ENCODE measurements at regions not wholly inside any gene's neighbourhood (a gene's known extent, or its start where the extent isn't known, plus 50 kb on each side); places are given as distances from the start of the nearest gene placed in this dataset.
"Not testable (repeated sequence)": the region's sequence is repeated elsewhere in the genome, so short reads cannot be mapped to it uniquely, and the experiment has no call there.

- not testable (repeated sequence) for DNase-seq
These were observed 148.2 kb upstream of the CHODL start for GRCh38 chr21:18096413-18096812.

- peak; percentile 8 for DNase-seq
These were observed 154.8 kb upstream of the CHODL start for GRCh38 chr21:18089786-18090185.

GRCh38 chr21:18070392-18070791 is 174.2 kb upstream of the CHODL start:
- DNase-seq, result no peak

- DNase-seq, result no peak
These were observed 174.8 kb upstream of the CHODL start for GRCh38 chr21:18069875-18070274.

- DNase-seq, result no peak
These were observed 184.2 kb upstream of the CHODL start for GRCh38 chr21:18060402-18060801.

GRCh38 chr21:18058731-18059398 is 185.8 kb upstream of the CHODL start:
- DNase-seq, result no peak

- DNase-seq, result no peak
These were observed 191.5 kb upstream of the CHODL start for GRCh38 chr21:18053151-18053550.

GRCh38 chr21:18049461-18049860 is 195.2 kb upstream of the CHODL start:
- no peak for DNase-seq

- DNase-seq, result peak; percentile 79
These were observed 203.6 kb upstream of the CHODL start for GRCh38 chr21:18041012-18041411.

- peak; percentile 13 for DNase-seq
These were observed 211.1 kb upstream of the C21orf91 start for GRCh38 chr21:18030248-18030647.

GRCh38 chr21:18026359-18026758 is 207.2 kb upstream of the C21orf91 start:
- DNase-seq, result no peak

- no peak for DNase-seq
These were observed 204.6 kb upstream of the C21orf91 start for GRCh38 chr21:18023711-18024110.

GRCh38 chr21:18023157-18023556 is 204.0 kb upstream of the C21orf91 start:
- no peak for DNase-seq

GRCh38 chr21:18007121-18007520 is 188.0 kb upstream of the C21orf91 start:
- DNase-seq, result peak; percentile 11

GRCh38 chr21:18006691-18007090 is 187.5 kb upstream of the C21orf91 start:
- DNase-seq, result no peak

- DNase-seq, result no peak
These were observed 183.2 kb upstream of the C21orf91 start for GRCh38 chr21:18002393-18002792.

- DNase-seq, result peak; percentile 89
These were observed 182.0 kb upstream of the C21orf91 start for GRCh38 chr21:18000981-18001686.

- DNase-seq, result not testable (repeated sequence)
These were observed 179.4 kb upstream of the C21orf91 start for GRCh38 chr21:17998599-17998998.

GRCh38 chr21:17989780-17990179 is 170.6 kb upstream of the C21orf91 start:
- no peak for DNase-seq

- no peak for DNase-seq
These were observed 168.9 kb upstream of the C21orf91 start for GRCh38 chr21:17988102-17988437.

GRCh38 chr21:17987382-17988101 is 168.4 kb upstream of the C21orf91 start:
- no peak for DNase-seq

- DNase-seq, result no peak
These were observed 162.0 kb upstream of the C21orf91 start for GRCh38 chr21:17981060-17981740.

GRCh38 chr21:17979763-17980162 is 160.6 kb upstream of the C21orf91 start:
- DNase-seq, result no peak
